H54 (cell line): ENCODE measurements at regions not wholly inside any gene's neighbourhood (a gene's known extent, or its start where the extent isn't known, plus 50 kb on each side); places are given as distances from the start of the nearest gene placed in this dataset.

Experiments
- DNase-seq: peaks from one replicate; pipeline ENCODE4 v3.0.0; 2011; ENCODE audit warnings: low spot score, mixed read lengths; ENCODE audit not compliant: insufficient read length
- FAIRE-seq: peaks from 3 replicates; lab custom pipeline; 2011; peaks lifted over from hg19 to GRCh38; lab: Jason Lieb, UNC
- POLR2A ChIP-seq: IDR thresholded peaks from 2 replicates; pipeline ENCODE4 v1.6.1; 2011; ENCODE audit warnings: low read depth, mild to moderate bottlenecking, low read length

DNA sequence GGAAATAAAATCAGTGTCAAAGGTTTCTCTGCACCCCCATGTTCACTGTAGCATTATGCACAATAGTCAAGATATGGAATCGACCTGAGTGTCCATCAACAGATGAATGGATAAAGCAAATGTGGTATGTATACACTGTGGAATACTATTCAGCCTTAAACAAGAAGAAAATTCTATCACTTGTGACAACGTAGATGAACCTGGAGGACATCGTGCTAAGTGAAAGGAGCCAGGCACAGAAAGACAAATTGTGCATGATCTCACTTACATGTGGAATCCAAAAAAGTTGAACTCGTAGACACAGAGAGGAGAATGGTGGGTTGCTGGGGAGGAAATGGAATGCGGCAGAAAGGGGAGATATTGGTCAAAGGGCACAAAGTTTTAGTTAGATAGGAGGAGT is 136.3 kb upstream of the ESR1 start:
- DNase-seq: no peak
- no peak for FAIRE-seq
- TF ChIP-seq POLR2A: no peak

DNA sequence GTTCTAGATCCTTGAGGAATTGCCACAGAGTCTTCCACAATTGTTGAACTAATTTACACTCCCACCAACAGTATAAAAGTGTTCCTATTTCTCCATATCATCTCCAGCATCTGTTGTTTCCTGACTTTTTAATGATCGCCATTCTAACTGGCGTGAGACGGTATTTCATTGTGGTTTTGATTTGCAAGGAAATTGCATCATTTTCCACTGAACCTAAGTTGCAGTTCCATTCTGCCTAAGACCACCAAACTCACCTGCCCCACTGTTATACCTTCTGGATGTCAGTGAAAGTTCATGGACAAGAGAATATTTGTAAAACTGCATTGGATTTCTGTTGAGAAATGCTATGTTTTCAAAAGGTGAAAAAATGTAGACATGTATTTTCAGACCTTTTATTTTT is 132.9 kb upstream of the ESR1 start:
- TF ChIP-seq POLR2A: no peak
- no peak for FAIRE-seq
- DNase-seq: no peak

- FAIRE-seq: no peak
- TF ChIP-seq POLR2A: no peak
- DNase-seq: peak; percentile 16
These were observed 131.6 kb upstream of the ESR1 start for GRCh38 chr6:151675746-151676459.

DNA sequence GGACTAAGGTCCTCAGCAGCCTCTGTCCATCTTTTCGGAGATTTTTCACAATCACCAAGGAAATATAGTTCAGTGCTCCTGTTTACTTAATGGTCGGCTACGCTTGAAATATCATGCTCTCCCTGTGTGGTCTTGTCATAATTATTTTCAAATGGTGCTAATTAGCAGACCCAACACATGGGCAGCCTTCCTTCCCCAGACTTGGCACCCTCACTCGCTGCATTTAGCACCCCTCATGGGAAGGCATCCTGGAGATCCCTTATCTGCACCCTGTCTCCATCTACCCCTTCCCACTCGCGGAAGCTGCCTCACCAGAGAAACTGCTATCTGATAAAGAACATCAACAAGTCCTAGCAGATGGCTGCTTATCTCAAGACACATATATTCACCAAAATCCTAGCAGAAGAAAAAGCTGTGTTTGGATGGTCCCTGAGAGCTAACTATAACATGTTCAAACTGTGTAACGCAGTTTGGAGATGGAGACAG is 131.0 kb upstream of the ESR1 start:
- DNase-seq (no peak), FAIRE-seq (no peak)
- no peak for TF ChIP-seq POLR2A

DNA sequence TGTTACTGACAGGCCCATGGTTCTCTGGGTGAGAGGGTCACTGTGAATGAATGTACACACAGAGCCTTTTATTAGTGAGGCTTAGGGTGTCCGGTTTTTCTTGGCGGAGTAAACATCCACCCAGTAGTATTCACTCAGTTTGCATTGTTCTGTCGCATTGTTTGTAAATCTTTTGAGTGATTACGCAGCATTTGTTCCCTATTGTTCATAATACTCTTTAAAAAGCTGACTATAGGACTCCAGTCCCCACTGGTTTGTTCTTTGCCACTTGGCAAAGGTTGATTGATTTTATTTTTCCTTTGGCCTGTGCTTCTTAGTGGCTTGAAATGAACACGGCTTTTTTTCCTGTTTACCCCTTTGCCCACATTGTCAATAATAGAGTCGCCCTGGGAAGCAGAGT is 130.1 kb upstream of the ESR1 start:
- no peak for FAIRE-seq

DNA sequence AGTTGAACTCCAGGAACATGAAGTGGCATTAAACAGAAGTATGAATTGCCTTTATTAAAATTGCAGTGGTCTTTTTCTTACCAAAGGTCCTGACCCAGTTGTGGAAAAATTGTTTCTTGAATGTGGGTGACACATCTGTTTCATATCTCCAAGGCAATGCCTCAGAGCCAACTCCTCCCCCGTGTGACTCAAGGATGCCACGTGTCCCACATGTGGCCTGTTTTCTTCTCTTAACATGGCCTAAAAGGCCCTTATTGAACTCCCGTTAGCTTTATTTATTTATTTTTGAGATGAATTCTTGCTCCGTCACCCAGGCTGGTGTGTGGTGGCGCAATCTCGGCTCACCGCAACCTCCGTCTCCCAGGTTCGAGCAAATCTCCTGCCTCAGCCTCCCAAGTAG is 128.4 kb upstream of the ESR1 start:
- no peak for TF ChIP-seq POLR2A
- DNase-seq: no peak
- no peak for FAIRE-seq

More for the DNA sequence above, 130.1 kb upstream of the ESR1 start:
- DNase-seq: no peak
- TF ChIP-seq POLR2A: no peak

- FAIRE-seq (no peak), DNase-seq (no peak)
These were observed 127.5 kb upstream of the ESR1 start for GRCh38 chr6:151679941-151680340.

DNA sequence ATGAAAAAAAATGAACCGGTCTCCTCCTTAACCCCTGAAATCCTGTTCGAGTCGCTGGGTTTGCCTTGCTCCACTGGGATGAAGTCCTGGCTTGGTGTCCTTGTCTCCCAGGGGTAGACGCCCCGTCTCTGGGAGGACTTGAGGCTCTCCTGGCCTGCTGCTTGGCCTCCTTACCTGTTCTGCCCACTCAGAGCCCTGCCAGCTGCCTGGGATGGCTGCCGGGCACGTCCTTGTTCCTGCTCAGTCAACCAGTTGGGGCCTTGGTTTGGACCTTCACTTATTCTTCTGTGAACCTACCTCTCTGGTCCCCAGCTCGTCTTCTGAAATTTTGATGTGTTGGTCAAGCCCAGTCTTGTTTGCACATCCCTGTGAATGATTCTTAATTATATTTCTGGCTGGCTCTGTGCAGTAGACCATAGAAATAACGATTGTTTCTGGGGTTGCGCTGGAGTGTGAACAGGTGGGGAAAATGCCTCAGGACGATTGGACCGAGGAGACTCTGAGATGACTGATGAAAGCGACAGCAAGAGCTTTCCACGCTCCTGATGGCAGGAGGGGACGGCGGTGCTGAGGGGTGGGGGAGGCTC is 126.5 kb upstream of the ESR1 start:
- TF ChIP-seq POLR2A: no peak
- FAIRE-seq (no peak), DNase-seq (no peak)

More at GRCh38 chr6:151679941-151680340, 127.5 kb upstream of the ESR1 start:
- no peak for TF ChIP-seq POLR2A

DNA sequence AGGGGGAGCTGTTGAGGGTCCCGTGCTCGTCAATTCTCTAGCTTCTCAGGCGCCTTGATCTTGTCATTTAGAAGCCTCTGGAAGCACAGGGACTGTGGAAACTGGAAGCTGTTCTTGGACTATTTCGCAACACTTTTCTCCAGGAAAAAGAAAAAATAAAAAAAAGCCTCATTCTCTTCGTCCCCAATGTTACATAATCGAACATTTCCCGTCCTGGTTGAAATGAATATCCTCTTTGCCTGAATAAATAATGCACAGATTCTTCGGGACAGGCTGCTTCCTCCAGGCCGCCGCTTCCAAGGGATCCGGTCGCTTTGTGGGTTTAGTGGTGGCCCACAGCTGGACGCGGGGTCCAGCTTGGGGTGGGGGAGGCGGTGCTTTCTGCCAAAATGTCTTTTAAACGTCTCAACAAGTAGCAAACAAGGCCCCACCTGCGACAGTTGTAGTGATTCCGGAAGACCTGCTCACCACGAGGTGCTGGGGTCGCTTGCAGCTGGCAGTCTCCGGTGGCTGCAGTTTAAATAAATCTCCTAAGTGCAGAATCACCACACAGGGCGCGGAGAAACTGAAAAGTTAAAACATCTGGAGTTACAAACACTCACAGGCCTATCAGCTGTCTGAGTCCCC is 125.9 kb upstream of the ESR1 start:
- FAIRE-seq (no peak), DNase-seq (no peak)
- no peak for TF ChIP-seq POLR2A

GRCh38 chr6:151682251-151682650 is 125.2 kb upstream of the ESR1 start:
- DNase-seq: no peak
- FAIRE-seq: no peak
- no peak for TF ChIP-seq POLR2A

GRCh38 chr6:151682922-151683321 is 124.6 kb upstream of the ESR1 start:
- no peak for TF ChIP-seq POLR2A
- FAIRE-seq (no peak), DNase-seq (no peak)

DNA sequence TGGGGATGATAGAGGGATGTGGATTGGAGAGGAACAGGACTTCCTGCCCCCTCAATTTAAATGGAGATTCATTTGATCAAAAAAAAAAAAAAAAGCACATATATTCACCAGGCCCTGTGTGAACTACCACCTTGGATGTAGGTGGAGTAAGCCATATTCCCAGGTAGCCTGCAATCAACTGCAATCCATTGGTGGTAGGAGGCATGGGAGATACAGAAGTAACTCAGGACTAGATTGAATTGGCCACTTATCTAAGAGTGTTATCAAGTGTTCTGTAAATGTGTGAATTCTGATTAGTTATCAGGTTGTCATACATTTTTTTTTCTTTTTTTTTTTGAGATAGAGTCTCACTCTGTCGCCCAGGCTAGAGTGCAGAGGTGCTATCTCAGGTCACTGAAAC is 124.1 kb upstream of the ESR1 start:
- TF ChIP-seq POLR2A: no peak
- DNase-seq (no peak), FAIRE-seq (no peak)

GRCh38 chr6:151689499-151690201 is 117.8 kb upstream of the ESR1 start:
- no peak for TF ChIP-seq POLR2A
- FAIRE-seq (no peak), DNase-seq (no peak)

- TF ChIP-seq POLR2A: no peak
- FAIRE-seq: no peak
- DNase-seq: no peak
These were observed 117.2 kb upstream of the ESR1 start for GRCh38 chr6:151690303-151690702.
